Stimulated activated CD4-positive, alpha-beta T cell treated with anti-CD3 and anti-CD28 coated beads, Interleukin-4, amount 100 ng/mL, for 24 hours (primary cell): ENCODE measurements at regions not wholly inside any gene's neighbourhood (a gene's known extent, or its start where the extent isn't known, plus 50 kb on each side); places are given as distances from the start of the nearest gene placed in this dataset.
"Not testable (repeated sequence)": the region's sequence is repeated elsewhere in the genome, so short reads cannot be mapped to it uniquely, and the experiment has no call there.

Experiments
- DNase-seq: peaks from one replicate; pipeline ENCODE4 v3.0.0-alpha.2; 2020

DNA sequence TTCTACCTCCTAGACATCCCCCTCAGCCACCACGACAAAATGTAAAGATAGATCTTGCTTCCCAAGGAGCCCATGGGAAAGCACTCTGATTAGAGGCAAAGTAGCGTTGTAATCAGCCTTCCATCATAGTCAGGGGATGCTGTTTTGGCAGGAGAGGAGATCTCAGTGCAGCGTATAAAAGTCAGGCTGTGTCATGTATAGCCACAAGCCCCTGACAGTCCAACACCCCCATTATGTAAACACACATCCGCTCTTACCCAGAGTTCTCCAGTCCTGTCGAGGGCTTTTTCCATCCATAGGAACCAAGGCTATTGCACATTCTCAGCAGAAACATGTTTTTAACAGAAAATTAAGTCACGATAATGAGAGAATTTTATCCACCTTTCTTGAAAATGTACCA, 156.3 kb downstream of the CYSLTR2 start:
- no peak for DNase-seq

DNA sequence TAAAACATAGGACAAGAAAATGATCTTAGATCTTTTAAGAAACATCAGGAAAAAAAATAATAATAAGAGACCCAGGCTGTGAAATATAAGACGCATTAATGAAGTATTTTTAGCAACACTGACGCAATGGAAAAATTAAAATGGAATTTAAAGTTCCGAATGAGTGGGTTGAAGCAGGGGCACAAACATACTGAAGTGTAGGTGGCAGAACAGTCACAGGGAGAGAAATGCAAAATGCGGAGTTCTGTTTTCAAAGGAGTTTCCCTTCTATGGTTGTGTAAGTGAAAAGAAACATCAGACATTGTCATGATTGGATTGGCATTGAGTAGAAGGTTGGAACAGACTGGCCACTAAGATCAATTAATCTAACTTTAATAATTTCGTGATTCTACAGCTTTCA, 159.8 kb downstream of the CYSLTR2 start:
- no peak for DNase-seq

DNA sequence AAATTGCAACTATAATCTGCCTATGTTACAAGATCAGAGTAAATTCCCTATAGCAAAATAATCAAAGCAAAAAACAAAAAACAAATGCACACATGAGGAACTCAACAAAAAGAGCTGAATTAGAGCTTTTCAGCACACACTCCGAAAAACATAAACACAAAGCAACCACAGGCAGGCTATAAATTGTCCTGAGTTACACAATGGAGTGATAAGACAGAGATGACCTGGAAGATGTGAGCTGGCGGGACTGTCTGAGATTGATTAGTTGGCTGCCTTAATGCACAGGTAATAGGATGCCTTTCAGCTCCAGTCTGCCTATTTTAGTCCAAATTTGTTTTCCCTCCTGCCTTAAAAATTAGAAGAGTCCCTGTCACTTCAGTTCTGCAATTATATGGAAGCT, 159.0 kb upstream of the FNDC3A start:
- DNase-seq = no peak

DNA sequence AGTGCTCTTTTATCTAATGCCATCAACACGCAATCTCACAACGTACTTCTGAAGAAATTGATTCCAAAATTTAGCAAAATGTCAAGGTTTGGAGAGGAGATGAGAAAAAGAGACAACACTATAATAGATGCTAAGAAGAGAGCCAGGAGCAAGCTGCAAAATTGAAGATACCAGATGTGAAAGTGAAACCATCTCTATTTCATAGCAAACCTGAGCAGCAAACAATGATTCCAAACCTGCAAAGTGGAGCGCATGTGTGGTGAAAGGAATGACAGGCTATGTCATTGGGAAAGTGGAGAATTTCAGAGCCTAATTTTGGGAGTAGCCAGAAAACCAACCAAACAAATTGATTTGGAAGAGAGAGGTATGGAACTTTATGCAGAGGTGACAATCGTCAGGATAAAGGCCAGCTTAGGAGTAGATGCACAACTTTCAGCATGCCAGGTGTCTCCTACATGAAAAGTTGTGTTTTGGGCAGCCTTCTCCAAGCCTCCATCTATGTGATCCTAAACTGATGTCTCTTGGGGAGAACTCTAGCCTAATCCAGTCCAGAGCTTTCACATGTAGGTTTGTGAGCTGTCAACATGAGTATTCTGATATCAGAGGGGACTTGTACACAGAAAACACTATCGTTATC, 158.4 kb upstream of the FNDC3A start:
- DNase-seq = no peak

DNA sequence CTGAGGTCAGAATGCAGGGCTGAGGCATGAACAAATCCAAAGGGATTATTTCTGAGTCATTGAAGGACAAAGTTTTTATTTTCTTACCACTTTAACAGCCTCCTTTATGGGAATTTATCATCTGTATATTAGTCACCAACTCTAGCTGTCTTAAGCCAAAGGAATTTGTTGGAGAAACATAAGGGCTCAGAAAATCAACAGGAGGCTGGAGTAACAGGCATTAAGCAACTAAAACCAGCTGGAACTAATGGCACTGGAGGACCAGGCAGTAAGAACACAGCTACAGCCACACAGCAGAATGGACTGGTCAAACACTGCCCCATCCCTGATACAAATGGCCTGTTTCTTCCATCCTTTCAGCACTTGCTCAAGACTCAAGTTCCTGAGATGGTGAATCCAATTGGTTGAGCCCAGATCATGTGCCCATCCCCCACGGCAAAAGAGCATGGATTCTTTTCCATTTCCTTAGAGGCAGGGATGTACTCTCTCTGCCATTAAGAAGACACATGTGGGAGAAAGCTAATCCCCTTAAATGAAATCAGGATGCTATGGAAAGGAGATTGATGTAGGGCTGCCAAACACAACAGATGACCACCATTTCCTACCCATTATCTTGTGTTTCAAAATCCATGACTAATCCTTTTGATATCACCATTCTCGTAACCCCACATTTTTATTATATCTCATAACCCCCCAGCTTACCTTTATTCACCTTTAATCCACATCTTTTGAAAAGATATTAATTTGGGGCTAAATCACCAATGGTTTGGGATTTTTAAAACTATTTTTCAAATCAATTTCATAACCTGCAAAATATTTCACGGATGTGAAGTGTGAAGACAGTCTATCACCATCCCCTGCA, 157.0 kb upstream of the FNDC3A start:
- DNase-seq = no peak

DNA sequence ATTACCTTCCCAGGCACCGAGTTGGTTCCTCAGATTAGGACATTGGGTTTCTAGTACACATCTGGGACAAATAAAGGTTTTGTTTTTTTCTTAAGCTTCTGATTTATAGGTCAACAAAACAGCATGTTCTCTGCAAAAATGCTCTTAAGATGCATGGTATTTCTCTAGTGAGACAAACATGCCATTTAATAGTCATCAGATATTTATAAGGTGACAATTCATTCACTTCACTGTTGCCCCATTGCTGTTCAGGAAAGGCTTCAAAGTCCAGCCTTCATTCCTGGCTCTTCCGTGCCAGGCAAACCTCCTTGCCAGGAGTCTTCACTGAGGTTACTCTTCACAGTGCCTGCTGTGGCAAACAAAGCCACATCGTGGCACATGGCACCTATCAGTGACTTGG, 156.3 kb upstream of the FNDC3A start:
- DNase-seq = no peak

DNA sequence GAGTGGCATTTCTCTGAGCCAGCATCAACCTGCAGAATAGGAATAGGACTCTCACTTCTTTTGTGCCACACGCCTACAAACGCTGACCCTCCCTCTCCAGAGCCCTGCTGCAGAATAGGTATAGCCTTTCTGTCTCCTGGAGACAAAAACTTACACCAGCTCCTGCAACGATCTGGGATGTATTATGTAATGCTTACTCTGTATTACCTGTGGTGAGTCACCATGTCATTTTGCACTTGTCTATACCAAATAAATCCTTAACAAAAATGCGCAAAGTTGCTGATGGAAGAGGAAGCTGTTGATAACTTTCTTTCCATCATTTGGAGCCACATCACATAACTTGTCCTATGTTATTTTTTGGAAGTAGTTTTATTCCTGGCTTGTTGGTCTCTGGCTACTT, 155.8 kb upstream of the FNDC3A start:
- no peak for DNase-seq

DNA sequence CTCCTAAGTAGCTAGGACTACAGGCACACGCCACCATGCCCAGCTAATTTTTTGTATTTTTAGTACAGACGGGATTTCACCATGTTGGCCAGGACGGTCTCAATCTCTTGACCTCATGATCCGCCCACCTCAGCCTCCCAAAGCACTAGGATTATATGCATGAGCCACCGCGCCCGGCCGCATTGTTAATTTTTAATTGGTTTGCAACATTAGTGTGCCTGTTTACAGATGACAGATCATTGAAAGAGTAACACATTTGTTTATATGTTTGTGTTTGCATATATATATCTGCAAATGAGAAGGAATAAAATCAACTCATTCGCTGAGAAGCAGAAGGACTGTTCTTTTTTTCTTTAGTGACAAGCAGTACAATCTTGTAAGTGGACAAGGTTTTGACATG, 152.2 kb upstream of the FNDC3A start:
- not testable (repeated sequence) for DNase-seq

DNA sequence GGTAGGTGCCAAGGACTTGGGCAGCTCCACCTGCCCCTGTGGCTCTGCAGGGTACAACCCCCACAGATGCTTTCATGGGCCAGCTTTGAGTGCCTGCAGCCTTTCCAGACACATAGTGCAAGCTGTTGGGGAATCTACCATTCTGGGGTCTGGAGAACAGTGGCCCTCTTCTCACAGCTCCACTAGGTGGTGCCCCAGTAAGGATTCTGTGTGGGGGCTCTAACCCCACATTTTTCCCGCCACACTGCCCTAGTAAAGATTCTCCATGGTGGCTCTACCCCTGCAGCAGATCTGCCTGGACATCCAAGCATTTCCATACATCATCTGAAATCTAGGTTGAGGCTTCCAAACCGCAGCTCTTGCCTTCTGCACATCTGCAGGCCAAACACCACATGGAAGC, 149.7 kb upstream of the FNDC3A start:
- no peak for DNase-seq

DNA sequence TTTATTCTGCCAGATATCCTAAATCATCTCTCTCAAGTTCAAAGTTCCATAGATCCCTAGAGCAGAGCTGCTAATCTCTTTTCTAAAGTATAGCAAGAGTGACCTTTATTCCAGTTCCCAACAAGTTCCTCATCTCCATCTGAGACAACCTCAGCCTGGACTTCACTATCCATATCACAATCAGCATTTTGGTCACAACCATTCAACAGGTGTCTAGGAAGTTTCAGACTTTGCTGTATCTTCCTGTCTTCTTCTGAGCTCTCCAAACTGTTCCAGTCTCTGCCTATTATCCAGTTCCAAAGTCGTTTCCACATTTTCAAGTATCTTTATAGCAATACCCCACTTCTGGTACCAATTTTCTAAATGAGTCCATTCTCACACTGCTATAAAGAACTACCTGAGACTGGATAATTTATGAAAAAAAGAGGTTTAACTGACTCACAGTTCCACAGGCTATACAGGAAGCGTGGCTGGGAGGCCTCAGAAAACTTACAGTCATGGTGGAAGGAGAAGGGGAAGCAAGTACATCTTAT, 148.7 kb upstream of the FNDC3A start:
- DNase-seq = not testable (repeated sequence)

DNA sequence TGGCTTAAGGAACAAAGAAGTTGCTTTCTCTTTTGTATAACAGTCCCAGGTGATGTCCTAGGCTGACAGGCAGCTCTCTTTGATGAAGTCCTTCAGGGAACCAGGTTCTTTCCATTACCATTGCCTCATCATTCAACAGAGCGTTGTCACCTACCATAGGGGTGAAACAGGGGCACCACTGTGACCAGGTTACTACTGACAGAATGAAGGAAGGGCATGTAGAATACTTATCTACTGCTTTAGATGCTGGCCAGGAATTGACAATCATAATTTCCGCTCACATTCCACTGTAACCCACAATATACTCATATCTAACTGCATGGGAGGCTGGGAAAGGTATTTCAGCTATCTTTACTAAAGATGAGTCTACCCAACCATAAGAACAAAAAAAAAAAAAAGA, 148.0 kb upstream of the FNDC3A start:
- no peak for DNase-seq

DNA sequence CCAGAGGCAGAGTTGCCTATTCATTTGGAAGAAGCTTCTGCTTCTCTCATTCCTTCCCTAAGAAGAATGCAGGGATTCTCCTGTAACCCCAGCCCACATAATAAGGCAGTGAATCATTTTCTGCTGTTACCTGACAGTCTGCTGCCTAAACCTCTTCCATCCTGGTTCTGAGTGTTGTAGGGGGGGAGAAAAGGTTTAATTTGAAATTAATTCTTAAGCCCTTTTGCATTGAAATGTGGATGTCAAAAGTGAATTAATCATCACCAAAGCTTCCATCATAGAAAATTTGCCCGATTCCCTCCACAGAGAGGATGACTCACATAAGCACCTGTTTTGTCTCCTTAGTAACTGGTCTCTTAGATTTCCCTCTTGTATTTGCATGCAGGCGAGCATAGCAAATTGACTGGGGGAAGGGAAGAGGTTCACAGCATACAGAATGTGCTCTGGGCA, 146.7 kb upstream of the FNDC3A start:
- DNase-seq = peak; percentile 34

DNA sequence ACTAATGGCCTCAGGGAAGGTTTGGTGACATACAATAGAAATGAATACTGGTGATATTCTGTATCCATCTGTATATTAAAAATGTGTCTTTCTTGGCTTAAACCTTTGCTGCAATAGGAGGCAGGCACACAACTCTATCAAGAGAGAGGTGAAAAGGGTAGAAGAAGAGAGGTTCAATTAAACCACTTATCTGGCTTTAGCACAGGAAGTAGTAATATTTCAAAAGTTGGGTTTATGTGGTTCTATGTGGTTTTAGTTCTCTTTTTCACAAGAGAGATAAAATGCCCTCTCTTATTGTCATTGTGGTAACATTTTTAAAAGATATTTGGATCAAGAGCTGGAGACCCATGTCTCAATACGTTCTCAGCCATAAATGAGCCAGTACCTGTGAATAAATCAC, 146.2 kb upstream of the FNDC3A start:
- DNase-seq = no peak

DNA sequence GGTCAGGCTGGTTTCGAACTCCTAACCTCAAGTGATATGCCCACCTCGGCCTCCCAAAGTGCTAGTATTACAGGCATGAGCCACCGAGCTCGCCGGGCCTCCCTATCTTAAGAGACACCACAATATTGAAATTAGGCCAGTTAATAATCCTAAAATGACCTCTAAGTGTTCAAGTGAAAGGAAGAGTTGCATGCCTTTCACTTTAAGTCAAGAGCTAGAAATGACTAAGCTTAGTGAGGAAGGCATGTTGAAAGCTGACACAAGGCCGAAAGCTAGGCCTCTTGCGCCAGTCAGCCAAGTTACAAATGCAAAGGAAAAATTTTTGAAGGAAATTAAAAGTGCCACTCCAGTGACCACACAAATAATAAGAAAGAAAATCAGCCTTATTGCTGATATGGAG, 144.5 kb upstream of the FNDC3A start:
- no peak for DNase-seq

DNA sequence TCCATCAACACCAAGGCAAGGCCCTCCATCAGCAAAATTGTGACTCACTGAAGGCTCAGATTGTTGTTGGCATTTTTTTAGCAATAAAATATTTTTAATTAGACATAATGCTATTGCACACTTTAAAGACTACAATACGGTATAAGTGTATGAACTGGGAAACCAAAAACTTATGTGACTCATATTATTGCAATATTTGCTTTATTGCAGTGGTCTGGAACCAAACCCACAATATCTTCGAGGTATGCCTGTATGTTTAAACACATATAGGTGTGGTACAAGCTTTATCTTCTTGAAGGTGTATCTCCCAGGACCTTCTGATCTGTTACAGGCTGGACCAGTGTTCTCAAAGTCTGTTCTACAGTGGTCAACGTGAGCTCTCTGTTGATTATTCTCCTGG, 142.3 kb upstream of the FNDC3A start:
- no peak for DNase-seq

DNA sequence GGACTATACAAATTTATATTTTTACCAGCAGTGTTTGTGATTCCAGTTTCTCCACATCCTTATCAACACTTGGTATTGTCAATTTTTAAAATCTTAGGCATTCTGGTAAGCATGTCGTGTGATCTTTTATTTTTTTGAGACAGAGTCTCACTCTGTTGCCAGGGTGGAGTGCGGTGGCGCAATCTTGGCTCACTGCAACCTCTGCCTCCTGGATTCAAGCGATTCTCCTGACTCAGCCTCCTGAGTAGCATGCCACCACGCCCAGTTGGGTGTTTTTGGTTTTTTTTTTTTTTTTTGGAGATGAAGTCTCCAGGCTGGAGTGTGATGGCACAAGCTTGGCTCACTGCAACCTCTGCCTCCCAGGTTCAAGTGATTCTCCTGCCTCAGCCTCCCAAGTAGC, 140.4 kb upstream of the FNDC3A start:
- DNase-seq = not testable (repeated sequence)

DNA sequence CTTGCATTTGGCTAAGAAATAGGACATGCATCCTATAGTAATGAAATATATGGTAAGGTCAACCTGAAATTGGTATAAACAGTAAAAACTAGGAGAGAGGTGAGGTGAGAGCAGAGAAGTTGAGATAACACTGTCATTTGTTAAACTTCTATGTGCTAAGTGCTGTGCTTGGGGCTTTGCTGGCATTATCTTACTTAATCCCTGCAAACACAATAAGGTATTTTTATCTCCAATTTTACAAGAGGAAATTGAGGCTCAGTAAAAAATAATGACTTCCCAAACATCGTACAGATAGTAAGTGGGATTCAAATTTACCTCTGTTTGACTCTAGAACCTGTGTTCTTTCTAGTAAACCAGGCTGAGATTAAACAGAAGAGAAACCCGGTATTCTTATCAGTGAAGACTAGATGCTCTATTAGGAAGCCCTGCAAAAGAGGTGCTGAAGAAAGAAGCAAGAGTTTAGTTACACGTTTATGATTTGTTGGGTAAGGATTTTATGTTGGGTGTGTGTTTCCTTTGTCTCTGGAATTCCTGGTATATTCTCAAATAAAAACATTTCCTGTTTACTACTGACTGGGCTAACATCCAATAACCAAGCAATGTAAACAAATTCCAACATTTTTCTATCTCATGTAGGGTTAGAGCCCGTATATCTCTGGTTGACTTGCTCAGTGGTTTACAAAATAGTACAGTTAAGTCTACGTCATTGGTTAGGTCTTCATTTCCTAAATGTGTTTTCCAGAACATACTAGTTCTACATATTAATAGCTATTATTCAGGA, 137.3 kb upstream of the FNDC3A start:
- DNase-seq = no peak

DNA sequence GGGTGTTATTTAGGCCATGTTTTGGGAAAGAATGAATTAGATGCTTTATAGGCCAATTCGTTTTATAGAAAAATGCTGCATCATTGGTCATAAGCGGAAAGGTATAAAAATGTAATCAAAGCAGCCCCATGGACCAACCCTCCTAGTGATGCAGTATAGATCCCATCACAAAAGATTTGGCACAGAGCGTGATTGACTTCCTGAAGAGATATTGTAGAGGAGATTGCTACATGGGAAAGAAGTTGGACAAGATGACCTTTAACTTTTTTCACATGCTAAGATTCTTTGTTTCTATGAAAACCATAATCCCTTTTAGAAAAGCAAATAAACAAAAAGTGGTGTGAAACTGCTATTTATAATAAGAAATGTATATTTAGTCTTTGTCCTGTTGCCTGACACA, 136.5 kb upstream of the FNDC3A start:
- DNase-seq = no peak

DNA sequence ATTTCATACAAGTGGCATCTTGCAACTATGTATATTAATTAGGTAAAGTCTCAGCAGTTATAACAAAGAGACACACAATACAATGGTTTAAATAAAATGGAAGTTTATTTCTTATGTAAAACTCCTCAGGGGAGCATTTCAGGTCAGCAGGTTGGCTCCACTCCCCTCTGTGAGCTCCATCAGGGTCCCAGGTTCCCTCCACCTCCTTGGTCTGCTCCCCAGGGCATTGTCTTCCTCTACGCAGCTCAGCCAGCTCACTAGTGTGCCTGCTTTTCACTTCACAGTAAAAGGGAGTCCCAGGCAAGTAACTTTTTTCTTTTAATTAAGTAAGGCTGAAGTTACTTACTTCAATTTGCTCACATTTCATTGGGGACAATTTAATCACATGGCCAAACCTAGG, 135.3 kb upstream of the FNDC3A start:
- DNase-seq = no peak

DNA sequence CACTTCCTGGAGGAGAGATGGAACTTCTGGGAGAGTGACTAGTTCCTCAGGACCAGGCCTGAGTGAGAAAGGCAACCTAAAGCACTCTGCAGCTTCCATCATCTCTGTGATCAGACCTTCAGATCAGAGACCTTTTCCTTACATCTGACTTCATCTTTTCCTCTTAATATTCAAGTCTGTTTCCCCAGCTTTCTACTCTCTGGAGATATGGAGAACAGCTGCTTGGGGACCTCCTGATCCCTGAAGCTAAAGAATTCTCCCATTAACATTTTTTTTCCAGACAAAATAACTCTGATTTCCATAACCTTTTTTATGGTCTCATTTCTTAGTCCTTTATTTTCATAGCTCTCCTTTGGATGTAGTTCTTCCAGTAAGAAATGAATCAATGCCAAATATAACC, 133.4 kb upstream of the FNDC3A start:
- no peak for DNase-seq

DNA sequence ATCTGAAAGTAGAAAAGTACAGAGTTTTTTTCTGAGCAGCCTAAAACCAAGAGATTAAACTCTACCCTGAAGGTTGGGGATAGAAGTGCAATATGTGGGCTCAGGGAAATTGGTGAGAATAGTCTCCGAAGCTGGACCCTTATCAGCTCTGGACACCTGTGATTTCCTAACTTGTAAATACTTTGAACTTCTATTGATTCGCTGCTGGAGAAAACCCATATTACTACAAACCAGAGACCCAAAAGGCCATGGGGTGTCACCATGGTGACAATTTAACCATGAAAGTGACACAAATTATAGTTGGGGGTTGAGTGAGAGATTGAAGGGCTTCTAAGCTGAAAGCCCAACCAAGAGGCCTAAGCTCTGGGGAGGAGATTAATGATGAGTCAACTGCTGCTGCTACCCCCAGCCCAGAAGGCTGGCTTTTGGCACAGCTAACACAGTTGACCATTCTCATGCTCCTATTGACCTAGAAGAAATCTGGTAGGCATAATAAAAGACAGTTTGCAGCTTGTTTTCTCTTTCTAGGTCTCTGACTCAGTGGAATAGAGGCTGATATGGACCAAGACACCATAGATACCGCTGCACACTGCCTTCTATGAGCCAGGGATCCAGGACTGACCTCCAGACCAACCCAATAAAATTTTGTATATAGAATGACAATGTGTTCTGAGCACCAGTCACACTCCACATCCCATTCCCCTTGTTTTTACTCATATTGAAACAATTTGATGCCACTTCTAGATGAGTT, 131.9 kb upstream of the FNDC3A start:
- DNase-seq = no peak

DNA sequence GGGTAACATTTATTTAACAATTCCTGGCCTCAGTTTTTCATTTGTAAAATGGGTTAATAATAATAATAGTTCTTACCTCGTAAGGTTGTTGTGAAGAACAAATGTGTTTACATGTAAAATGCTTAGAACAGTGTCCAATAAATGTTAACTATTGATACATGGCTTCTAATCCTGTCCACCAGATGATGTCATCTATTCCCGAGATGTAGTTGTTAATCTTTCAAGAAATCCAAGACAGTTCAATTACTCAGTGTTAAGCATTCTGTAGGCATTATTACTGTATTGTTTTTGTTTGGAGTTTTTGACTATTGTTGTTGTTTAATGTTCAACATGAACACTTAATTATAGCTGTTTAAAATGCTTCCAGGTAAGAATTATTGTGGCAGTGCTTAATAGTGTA, 131.0 kb upstream of the FNDC3A start:
- DNase-seq = no peak

DNA sequence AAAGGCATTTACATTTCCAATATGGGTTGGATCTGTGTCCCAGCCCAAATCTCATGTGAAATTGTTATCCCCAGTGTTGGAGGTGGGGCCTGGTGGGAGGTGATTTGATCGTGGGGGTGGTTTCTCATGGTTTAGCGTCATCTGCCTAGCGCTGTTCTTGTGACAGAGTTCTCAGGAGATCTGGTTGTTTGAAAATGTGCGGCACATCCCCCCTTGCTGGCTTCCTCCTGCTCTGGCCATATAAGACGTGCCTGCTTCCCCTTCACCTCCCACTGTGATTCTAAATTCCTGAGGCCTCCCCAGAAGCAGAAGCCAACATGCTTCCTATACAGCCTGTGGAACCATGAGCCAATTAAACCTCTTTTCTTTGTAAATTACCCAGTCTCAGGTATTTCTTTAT, 126.2 kb upstream of the FNDC3A start:
- no peak for DNase-seq
